H7 (cell line): ENCODE measurements at regions not wholly inside any gene's neighbourhood (a gene's known extent, or its start where the extent isn't known, plus 50 kb on each side); places are given as distances from the start of the nearest gene placed in this dataset.

ENCODE experiments used
- DNase-seq: peaks from one replicate; pipeline ENCODE4 v3.0.0; 2012
- H3K27me3 ChIP-seq: 2 replicates; pipeline ENCODE4 v1.6.0; 2011; ENCODE audit warnings: mild to moderate bottlenecking, low read length; ENCODE audit not compliant: control insufficient read depth, insufficient read depth
- H3K36me3 ChIP-seq: replicated peaks from 2 replicates; pipeline ENCODE4 v1.5.1; 2011; ENCODE audit warnings: low read length; ENCODE audit not compliant: control insufficient read depth, insufficient read depth
- H3K4me3 ChIP-seq: 2 replicates; pipeline ENCODE4 v1.5.1; 2011; ENCODE audit warnings: low read depth, mild to moderate bottlenecking, control low read depth, low read length, moderate library complexity; ENCODE audit not compliant: insufficient read depth

DNA sequence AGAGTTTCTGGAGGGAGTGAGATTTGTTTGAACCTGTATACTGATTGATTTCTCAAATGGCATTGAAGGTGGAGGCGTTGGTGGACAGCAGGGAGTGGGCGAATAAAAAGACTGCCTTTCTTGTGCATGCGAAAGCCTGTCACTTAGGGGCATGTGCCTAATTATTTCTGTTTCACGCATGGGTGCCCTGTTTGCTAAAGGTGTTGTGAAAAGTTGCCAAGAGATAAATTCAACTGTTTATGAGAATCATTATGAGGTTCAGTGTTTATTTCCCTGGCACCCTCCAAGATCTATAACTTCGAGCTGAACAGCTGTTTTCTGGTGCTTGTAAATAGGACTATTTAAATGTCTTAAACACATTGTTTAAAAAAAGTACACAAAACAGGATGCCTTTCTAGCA, 67.4 kb upstream of the DMRTA1 start:
- DNase-seq = no peak
- no peaks in the 10 kb centered on the region for H3K36me3 ChIP-seq
- no peak overlapping the region for H3K4me3 ChIP-seq
- H3K27me3 ChIP-seq = no peaks in the 10 kb centered on the region

DNA sequence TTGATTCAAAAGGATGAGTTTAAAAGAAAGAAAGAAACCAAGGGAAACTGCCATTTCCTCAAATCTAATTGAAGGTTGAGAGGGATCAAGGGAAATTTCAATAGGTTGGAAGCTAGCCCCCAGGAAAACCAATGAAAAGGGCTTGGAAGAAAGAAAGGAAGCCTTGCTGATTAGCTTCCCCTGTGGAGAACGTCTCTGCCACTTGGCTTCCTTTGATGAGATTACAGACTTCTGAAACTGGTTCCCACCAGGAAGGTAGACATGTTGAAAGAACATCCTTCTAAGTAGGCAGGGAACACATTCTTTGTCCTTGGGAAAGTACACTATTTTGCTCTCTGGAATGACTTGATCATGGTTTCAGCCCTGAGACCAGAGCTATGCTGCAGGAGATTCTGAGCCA, 65.5 kb upstream of the DMRTA1 start:
- no peak overlapping the region for H3K4me3 ChIP-seq

DNA sequence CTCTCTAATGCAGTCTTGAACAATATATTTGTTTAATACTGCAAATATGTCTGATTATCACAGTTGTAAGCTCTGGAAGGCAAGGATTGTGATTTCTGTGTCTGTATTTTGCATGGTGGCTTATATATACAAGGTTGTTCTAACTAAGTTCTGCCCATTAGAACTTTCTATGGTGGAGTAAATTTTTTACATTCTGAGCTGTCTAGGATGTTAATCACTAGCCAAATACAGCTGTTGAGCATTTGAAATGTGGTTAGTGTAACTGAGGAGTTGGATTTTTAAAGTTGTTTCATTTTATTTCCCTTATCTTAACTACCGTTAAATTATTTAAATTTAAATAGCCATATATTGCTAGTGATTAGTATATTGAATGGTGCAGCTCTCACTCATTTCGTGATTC, 64.3 kb upstream of the DMRTA1 start:
- Histone ChIP-seq H3K4me3 (no peak overlapping the region), H3K27me3 (no peaks in the 10 kb centered on the region), H3K36me3 (no peaks in the 10 kb centered on the region)
- no peak for DNase-seq

More for the DNA sequence above, 65.5 kb upstream of the DMRTA1 start:
- no peaks in the 10 kb centered on the region for H3K27me3 ChIP-seq
- no peak for DNase-seq
- no peaks in the 10 kb centered on the region for H3K36me3 ChIP-seq

DNA sequence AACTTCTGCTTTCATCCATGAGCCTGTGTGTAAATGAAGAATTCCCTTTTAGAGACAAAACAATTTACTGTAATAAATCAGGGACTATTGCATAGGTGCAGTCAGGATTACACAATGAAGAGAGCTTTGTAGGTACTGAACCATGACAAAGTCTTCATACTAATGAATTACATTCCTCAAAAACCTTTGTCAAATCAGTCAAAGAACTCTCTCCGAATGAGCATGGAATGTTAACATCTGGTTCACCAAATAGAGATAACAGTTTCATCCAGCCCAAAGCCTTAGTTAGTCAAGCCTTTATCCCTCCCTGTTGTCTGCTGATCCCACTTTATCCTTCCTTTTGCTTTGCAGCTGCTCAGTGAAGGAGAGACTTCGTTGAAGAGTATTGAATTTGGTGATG, 62.9 kb upstream of the DMRTA1 start:
- no peaks in the 10 kb centered on the region for H3K27me3 ChIP-seq
- no peak for DNase-seq
- H3K36me3 ChIP-seq = no peaks in the 10 kb centered on the region
- H3K4me3 ChIP-seq = no peak overlapping the region

DNA sequence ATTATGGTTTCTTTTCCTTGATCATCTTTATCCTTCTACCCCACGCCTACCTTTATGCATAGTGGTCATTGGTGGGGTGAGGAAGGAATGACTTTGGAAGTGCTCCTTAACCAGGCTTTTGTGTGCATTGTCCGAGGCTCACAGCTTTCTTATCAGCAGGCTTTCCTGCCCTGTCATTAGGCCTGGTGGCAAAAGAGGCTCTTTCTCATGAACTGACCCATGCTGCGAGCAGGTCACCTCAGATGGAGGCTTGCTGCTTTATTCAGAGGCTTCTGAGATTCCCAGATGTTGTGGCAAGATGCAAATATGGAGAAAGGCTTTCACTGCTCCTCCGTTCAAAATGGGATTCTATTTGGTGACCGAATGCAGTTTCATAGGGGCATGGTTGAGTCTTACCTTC, 57.4 kb upstream of the DMRTA1 start:
- no peak for DNase-seq
- no peaks in the 10 kb centered on the region for H3K27me3 ChIP-seq
- no peak overlapping the region for H3K4me3 ChIP-seq
- H3K36me3 ChIP-seq = no peaks in the 10 kb centered on the region

DNA sequence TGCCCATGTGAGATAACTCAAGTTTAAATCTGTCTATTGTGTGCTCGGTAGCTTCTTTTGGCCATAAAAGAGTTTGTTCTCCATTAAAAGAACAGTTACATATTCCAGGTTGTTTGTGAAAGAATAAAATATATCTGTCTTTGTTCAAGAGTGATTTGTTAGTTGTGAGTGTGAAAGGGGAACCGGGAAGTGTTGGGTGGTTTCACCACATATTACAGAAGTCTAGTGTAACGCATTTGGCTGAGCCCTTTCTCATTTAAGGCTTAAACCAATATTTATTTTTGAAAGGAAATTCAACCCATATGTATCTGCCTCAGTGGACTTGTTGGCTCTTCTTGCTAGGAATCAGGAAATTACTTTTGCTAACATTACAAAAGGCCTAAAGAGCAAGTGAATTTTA, 54.1 kb upstream of the DMRTA1 start:
- no peak for DNase-seq
- Histone ChIP-seq H3K4me3 (no peak overlapping the region), H3K27me3 (no peaks in the 10 kb centered on the region), H3K36me3 (no peaks in the 10 kb centered on the region)

DNA sequence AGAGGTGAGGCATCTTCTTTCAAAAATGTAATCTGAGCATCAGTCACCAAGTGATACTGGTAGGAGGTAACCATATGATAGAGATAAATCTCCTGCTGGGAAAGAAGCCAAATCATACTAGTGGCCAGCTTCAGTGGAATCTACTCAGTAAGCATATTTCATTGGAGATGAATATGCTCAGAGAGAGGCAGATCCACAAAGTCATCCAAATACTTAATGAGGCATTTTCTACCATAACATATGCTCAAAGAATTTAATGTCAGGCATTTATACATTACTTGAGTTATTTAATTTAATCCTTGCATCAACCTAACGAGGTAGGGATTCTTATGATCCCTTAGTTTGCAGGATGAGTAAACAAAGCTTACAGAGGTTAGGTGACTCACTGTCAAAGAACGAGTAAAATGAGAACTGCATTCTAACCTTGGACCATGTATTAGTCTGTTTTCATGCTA, 50.9 kb upstream of the DMRTA1 start:
- Histone ChIP-seq H3K27me3 (no peaks in the 10 kb centered on the region), H3K4me3 (no peak overlapping the region), H3K36me3 (no peaks in the 10 kb centered on the region)
- DNase-seq = no peak
